ENCODE measurements at regions not wholly inside any gene's neighbourhood (a gene's known extent, or its start where the extent isn't known, plus 50 kb on each side); places are given as distances from the start of the nearest gene placed in this dataset.
A peak's percentile ranks its signal among the peaks of the same experiment; 100 is the strongest.

GRCh38 chr15:70210076-70210475 lies 112.4 kb upstream of the TLE3 start:
- DNase-seq (ENCODE audit: low read depth, low spot score): no peak

- no peak for DNase-seq (ENCODE audit: low read depth, low spot score)
Measured at GRCh38 chr15:70209499-70209898, 111.8 kb upstream of the TLE3 start.

DNA sequence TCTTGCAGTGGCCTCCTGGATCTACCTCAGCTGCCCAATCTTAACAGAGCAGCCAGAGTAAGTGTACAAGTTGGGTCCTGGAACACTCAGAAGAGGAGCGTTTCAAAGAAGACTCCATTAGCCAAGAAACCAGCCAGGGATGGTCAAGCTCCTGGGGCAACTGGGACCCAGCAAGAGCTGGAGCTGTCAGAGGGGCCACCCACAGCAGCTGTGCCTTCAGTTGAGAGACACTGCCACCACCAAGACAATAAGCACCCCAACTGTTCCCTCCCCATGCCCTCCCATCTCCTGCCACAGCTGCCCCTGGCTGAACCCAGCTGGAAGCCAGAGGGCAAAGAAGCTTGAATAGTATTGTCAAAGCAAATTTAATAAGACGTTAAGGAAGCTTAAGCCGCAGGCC lies 110.6 kb upstream of the TLE3 start:
- no peak for DNase-seq (ENCODE audit: low read depth, low spot score)

- DNase-seq (ENCODE audit: low read depth, low spot score): no peak
Measured at GRCh38 chr15:70206668-70207067, 109.0 kb upstream of the TLE3 start.

GRCh38 chr15:70204652-70205051 lies 106.9 kb upstream of the TLE3 start:
- no peak for DNase-seq (ENCODE audit: low read depth, low spot score)

GRCh38 chr15:70203981-70204560 lies 106.4 kb upstream of the TLE3 start:
- no peak for DNase-seq (ENCODE audit: low read depth, low spot score)

GRCh38 chr15:70202756-70203155 lies 105.0 kb upstream of the TLE3 start:
- no peak for DNase-seq (ENCODE audit: low read depth, low spot score)

- no peak for DNase-seq (ENCODE audit: low read depth, low spot score)
Measured at GRCh38 chr15:70201425-70201775, 103.7 kb upstream of the TLE3 start.

GRCh38 chr15:70200511-70201424 lies 103.1 kb upstream of the TLE3 start:
- no peak for DNase-seq (ENCODE audit: low read depth, low spot score)

GRCh38 chr15:70199540-70200410 lies 102.1 kb upstream of the TLE3 start:
- peak; percentile 65 for DNase-seq (ENCODE audit: low read depth, low spot score)

DNA sequence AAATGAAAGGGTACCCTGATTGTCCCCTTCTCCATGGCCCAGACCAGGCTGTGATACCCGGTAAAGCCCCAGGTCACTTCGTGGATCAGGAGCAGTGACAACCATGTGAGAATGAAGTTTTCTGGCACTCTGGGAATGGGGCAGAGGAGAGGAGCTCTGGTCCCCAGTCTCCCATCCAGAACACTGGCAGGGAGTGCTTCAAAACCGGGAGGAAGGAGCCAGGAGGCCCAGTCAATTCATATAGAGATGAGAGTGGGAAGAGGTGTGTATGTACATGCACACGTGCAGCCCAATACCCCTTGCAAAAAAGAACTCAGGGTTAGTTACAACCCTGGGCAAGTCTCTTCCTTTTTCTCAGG lies 101.4 kb upstream of the TLE3 start:
- no peak for DNase-seq (ENCODE audit: low read depth, low spot score)

- DNase-seq (ENCODE audit: low read depth, low spot score): no peak
Measured at GRCh38 chr15:70198441-70199123, 100.9 kb upstream of the TLE3 start.

GRCh38 chr15:70197945-70198361 lies 100.2 kb upstream of the TLE3 start:
- DNase-seq (ENCODE audit: low read depth, low spot score): peak; percentile 77

- DNase-seq (ENCODE audit: low read depth, low spot score): no peak
Measured at GRCh38 chr15:70197318-70197944, 99.7 kb upstream of the TLE3 start.

- DNase-seq (ENCODE audit: low read depth, low spot score): peak; percentile 97
Measured at GRCh38 chr15:70196372-70197316, 98.9 kb upstream of the TLE3 start.

DNA sequence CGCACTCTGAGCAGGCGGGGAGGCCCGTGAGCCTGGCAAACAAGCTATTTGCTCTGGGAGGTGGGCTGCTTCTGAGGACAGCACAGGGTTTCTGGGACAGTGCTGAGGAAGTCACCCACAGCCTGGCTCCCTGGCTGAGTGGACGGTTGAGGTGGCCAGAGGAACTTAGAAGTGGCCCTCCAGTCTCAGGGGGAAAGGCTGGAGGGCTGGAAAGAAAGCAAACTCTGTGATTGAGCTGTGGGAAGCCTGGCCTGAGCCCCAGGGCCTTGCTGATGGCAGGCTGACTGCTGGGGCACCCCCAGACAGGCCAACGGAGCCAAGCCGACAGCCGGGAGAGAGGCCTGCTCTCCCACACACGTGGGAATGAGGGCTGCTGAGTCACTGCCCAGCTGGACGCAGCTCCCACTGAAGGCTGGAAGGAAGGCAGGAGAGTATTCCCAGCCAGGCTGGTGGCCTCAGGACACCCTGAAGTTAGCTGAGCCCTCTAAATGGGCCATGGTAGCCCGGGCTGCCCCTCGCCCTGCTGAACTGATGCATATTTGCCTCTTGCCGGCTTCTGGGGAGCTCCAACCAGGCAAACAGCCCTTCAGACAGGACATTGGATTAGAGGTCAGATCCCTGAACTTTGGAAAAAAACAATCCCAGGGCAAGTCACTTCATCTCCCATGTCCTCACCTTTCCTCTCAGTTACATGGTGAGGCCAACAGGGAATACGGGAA lies 98.0 kb upstream of the TLE3 start:
- DNase-seq (ENCODE audit: low read depth, low spot score): no peak

- DNase-seq (ENCODE audit: low read depth, low spot score): no peak
Measured at GRCh38 chr15:70195171-70195570, 97.5 kb upstream of the TLE3 start.

DNA sequence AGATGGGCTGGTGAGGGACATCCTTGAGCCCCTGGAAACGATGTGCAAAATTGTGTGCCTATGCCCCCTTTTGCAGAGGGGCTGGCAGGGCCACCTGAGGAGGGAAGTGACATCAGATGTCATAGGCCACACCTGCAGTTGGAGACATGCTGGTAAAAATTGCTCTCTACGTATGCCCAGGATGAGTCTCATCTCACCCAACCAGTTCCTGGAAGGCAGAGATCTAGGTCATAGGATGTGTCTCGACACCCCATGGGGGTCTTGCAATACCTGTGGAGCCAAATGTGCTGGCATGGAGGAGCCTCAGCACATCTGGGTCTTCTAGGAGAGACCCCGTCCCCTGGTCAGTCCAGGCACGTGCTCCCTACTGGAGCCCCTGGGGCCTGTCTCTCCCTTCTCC lies 96.5 kb upstream of the TLE3 start:
- no peak for DNase-seq (ENCODE audit: low read depth, low spot score)

GRCh38 chr15:70193734-70194133 lies 96.0 kb upstream of the TLE3 start:
- no peak for DNase-seq (ENCODE audit: low read depth, low spot score)

DNA sequence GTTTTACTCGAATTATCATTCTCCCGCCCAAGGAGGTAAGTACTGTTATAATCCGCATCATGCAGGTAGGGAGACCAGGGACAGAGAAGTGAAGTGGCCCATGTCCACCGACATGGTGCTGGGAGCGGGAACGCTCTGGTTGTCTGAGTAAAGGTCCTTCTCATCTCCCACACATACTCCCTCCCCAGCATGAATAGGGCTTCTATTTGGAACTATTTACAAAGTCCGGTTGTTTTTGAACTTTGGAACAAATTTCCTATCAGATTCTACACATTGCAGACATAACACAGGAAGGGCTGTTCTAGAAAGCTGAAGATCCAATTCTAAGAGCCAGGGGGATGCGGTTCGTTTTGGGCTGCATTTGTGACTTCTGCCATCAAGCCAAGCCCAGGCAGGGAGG lies 94.8 kb upstream of the TLE3 start:
- DNase-seq (ENCODE audit: low read depth, low spot score): no peak
